IPS-18a (cell line): ENCODE measurements at regions not wholly inside any gene's neighbourhood (a gene's known extent, or its start where the extent isn't known, plus 50 kb on each side); places are given as distances from the start of the nearest gene placed in this dataset.

Experiments
- H3K27ac ChIP-seq: one replicate; pipeline ENCODE4 v1.5.1; 2013; ENCODE audit warnings: low read length
- H3K27me3 ChIP-seq: one replicate; pipeline ENCODE4 v1.6.1; 2013; ENCODE audit warnings: mild to moderate bottlenecking, low read length; ENCODE audit not compliant: control insufficient read depth, insufficient read depth
- H3K36me3 ChIP-seq: one replicate; pipeline ENCODE4 v1.6.1; 2013; ENCODE audit warnings: low read depth, low read length; ENCODE audit not compliant: control insufficient read depth
- H3K4me1 ChIP-seq: one replicate; pipeline ENCODE4 v1.6.1; 2013; ENCODE audit warnings: low read depth, low read length; ENCODE audit not compliant: control insufficient read depth
- H3K4me3 ChIP-seq: one replicate; pipeline ENCODE4 v1.5.1; 2013; ENCODE audit warnings: low read length
- H3K9ac ChIP-seq: one replicate; pipeline ENCODE4 v1.6.1; 2013; ENCODE audit warnings: mild to moderate bottlenecking, low read length, moderate library complexity
- H3K9me3 ChIP-seq: one replicate; pipeline ENCODE4 v1.6.1; 2013; ENCODE audit warnings: low read depth, low read length; ENCODE audit not compliant: control insufficient read depth

DNA sequence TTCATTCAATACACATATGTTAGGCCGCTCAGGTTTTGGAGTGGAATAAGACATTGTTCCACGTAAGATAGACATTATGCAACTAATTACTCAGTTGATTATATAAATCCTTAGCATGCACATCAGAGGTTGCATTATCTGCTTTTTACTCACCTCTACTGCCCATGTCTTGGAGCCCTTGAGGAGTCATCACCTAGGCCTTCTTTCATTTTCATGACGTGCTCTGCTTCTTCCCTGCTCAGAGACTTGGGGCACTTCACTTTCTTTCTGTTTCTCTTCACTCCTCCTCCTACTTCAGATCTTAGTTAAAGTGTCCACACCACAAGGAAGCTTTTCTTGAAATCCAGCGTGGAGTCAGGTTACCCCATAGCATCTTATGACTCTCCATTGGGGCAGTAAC lies 241.1 kb downstream of the TLR4 start:
- Histone ChIP-seq H3K4me1 (no peaks in the 10 kb centered on the region), H3K4me3 (no peak overlapping the region), H3K27ac (no peak overlapping the region), H3K9ac (no peak overlapping the region), H3K9me3 (no peaks in the 10 kb centered on the region), H3K36me3 (no peaks in the 10 kb centered on the region), H3K27me3 (no peaks in the 10 kb centered on the region)

DNA sequence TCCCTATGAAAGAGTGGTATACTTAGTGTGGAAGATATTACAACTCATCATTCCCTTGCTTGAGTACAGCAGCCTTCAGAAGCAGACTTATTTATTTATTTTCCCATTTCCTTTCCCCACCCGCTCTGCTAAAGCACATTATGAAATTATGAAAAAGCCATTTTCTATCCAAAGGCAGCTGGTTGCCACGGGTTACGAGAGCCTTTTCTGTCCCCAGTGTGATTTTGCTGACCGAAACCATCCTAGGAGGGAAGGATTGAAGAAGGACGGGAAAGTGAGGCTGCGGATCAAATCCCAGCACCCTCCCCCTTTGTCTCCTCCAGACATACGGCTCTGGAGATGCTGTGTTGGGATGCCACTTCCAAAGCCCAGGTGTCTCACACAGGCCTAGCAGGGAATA lies 246.9 kb downstream of the TLR4 start:
- Histone ChIP-seq H3K27me3 (no peaks in the 10 kb centered on the region), H3K9me3 (no peaks in the 10 kb centered on the region), H3K4me3 (no peak overlapping the region), H3K9ac (no peak overlapping the region), H3K4me1 (no peaks in the 10 kb centered on the region), H3K36me3 (no peaks in the 10 kb centered on the region), H3K27ac (no peak overlapping the region)

DNA sequence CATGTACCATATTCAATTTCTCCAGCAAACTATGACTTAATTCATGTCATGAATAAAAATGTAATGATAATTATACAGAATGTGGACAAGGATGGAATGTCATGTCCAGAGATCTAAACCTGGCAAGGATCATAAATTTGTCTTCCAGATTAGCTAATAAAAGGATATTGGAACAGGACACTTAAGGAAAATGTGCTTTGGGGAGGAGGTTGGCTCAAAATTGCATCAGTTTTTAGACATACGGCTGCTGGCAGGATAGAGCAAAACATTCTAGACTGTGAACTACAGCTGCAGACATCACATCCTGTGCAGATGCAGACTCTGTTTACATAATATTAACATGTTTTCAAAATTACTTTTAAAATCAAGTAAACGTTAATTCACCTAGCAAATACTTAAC lies 248.4 kb downstream of the TLR4 start:
- Histone ChIP-seq H3K27ac (no peak overlapping the region), H3K4me3 (no peak overlapping the region), H3K9me3 (no peaks in the 10 kb centered on the region), H3K9ac (no peak overlapping the region), H3K4me1 (no peaks in the 10 kb centered on the region), H3K27me3 (no peaks in the 10 kb centered on the region), H3K36me3 (no peaks in the 10 kb centered on the region)

DNA sequence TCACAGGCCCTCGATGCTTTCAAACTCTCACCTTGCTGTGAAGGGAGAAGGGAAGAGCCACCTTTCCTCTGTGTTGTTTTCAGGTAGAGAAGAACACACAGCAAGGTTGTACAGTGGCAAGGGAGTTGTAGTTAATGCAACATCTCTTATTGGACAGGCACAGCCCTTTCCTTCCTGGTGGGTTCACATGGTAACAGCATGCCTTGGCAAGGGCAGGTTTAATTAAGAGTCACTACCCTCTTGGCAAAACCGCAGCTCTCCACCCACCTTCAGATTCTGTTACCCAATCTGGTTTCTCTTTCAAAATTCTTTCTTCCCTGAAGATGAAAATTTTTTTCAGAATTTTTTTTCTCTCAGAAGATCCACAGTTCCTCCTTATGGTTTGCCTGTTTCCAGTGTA lies 253.1 kb downstream of the TLR4 start:
- no peaks in the 10 kb centered on the region for H3K27me3 ChIP-seq
- no peak overlapping the region for H3K4me3 ChIP-seq
- H3K9ac ChIP-seq, result no peak overlapping the region
- no peaks in the 10 kb centered on the region for H3K36me3 ChIP-seq
- no peaks in the 10 kb centered on the region for H3K9me3 ChIP-seq
- H3K4me1 ChIP-seq, result peaks cover 4% of the 10 kb centered on the region
- H3K27ac ChIP-seq, result no peak overlapping the region

DNA sequence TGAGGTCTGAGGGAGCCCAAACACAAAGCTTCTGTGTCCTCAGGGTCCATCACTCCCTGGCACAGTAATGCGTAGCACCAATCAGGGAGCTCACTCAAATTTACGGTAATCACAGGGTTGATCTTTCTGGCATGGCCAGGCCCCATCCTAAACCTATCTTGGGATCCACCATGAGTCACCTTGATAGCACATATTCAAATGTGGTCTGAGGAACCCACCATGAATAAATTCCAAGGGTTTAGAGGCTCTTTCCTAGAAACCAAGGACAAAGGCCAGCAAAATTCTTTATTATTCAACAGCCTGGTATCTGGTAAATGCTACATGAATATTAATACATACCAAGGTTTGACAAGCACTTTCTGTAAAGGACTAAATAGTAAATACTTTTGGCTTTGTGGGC lies 254.5 kb downstream of the TLR4 start:
- Histone ChIP-seq H3K36me3 (no peaks in the 10 kb centered on the region), H3K9me3 (no peaks in the 10 kb centered on the region), H3K9ac (no peak overlapping the region), H3K4me3 (no peak overlapping the region), H3K27ac (no peak overlapping the region), H3K4me1 (peaks cover 9% of the 10 kb centered on the region), H3K27me3 (no peaks in the 10 kb centered on the region)

DNA sequence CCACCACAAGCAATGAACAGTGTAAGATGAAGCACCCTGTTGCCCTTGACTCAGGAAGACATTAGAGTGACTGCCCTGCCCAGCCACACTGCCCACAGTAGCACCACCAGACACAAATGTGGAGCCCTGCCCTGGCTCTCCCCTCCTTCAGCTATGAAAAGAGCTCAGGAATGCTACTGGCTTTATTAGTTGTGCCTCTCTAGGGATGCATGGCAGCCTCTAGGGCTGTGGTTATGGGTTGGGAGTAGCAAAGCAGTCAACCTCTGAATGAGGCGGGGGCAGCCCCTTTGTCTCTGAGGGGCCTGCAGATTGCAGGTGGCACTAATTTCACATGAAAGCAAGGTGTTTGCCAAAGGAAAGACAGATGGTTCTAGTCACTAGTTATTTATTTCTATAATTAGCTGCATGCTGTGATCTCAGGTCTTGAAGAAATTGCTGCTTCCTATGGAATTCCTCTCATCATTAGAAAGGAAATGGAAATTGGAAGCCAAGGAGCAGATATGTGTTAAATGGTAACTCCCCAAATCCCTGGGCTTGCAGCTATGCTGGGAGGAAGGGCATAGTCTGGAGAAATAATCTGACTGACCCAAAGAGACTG lies 259.4 kb downstream of the TLR4 start:
- Histone ChIP-seq H3K27ac (no peak overlapping the region), H3K9ac (no peak overlapping the region), H3K4me3 (no peak overlapping the region), H3K27me3 (no peaks in the 10 kb centered on the region), H3K36me3 (no peaks in the 10 kb centered on the region), H3K9me3 (no peaks in the 10 kb centered on the region), H3K4me1 (peaks cover 9% of the 10 kb centered on the region)

DNA sequence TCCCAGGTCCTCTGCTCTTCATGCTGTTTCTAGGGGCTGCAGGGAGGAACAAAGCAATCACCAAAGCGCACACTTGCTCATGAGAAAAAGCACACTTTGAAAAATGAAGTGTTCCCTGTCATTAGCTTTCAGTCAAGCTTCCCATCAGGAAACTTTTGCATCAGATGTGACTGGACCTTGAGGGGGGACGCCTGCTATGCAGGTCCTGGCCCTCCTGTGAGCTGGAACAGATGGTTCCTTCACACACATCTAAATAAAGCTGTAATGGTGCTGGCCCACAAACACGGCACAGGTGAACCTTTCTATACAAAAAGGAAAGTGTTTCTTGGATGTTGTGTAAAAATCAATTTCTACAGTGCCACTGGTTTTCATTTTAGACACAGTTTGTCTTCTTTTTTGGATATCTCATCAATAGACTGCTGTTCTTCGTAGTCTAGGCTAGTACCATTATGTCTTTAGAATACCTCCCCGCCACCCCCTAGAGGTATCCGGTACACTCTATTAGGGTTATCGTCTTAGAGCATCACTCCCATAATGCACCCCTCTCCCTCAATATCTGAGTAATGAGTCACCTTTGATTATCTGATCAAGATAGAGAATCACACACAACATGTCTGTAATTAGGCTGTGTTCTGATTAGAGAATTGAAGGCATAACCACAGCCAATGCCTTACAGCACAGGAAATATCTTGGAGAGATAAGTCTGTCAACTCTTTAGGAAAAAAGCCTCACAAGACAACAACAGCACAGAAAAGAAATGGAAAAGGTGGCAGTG lies 266.3 kb downstream of the TLR4 start:
- no peak overlapping the region for H3K27ac ChIP-seq

DNA sequence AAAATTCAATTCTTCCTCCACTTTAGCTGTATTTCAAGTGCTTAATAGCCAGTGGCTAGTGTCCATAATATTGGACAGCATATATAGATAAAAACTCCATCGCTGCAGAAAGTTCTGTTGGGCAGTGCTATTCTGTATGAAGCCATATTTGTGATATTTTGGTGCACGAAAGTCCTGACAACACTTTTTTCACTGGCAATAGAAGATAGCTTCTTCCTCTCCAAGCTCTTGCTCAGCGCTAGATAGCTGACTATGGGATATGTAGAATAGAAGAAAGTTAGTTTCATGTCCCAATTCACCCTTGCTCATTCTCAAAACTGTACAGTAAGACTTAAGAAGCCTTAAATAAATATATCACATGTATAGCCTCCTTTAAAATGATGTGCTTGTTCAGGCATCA lies 269.9 kb downstream of the TLR4 start:
- Histone ChIP-seq H3K27ac (no peak overlapping the region), H3K36me3 (no peaks in the 10 kb centered on the region), H3K4me1 (no peaks in the 10 kb centered on the region), H3K27me3 (no peaks in the 10 kb centered on the region), H3K9me3 (no peaks in the 10 kb centered on the region), H3K9ac (no peak overlapping the region), H3K4me3 (no peak overlapping the region)

More for the DNA sequence above, 266.3 kb downstream of the TLR4 start:
- H3K27me3 ChIP-seq, result no peaks in the 10 kb centered on the region
- H3K4me1 ChIP-seq, result no peaks in the 10 kb centered on the region
- H3K9me3 ChIP-seq, result no peaks in the 10 kb centered on the region
- H3K9ac ChIP-seq, result no peak overlapping the region
- no peaks in the 10 kb centered on the region for H3K36me3 ChIP-seq
- H3K4me3 ChIP-seq, result no peak overlapping the region

DNA sequence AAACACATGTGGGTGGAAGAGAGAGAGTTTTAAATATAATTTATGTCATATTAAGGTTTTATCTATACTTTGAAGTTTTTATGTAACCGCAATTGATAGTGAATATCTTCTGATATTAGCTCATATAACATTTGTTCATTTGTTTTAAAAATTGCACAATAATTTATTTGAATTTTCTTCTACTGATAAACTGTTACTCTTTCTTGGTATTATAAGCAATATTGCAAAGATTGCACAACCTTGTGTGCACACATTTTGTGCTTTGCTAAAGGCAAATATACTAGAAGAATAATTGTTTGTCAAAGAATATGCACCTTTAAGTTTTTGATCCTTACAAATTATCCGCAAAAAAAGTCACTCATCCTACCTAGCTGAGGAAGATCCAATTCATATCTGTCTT lies 275.7 kb downstream of the TLR4 start:
- H3K9ac ChIP-seq, result no peak overlapping the region
- H3K4me3 ChIP-seq, result no peak overlapping the region
- H3K27me3 ChIP-seq, result no peaks in the 10 kb centered on the region
- no peaks in the 10 kb centered on the region for H3K4me1 ChIP-seq
- no peak overlapping the region for H3K27ac ChIP-seq
- H3K36me3 ChIP-seq, result no peaks in the 10 kb centered on the region
- H3K9me3 ChIP-seq, result no peaks in the 10 kb centered on the region

DNA sequence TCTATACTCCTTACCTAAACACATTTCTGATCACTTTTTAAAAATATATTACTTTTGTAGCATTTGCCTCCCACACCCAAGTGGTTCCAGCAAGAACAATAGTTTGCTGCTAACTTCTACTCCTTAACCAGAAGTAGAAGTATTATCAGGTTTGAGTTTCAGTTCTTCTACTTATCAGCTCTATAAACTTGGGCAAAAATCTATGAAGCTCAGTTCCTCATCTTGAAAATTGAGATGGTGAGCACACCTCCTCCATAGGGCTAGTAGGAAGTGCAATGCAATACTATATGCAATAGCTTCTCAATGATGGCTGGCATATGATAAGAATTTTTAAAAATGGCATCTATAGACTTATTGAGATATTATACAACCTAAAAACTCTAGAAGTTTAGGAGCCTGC lies 283.7 kb downstream of the TLR4 start:
- H3K27me3 ChIP-seq, result no peaks in the 10 kb centered on the region
- H3K4me1 ChIP-seq, result no peaks in the 10 kb centered on the region
- H3K27ac ChIP-seq, result no peak overlapping the region
- no peak overlapping the region for H3K9ac ChIP-seq
- H3K9me3 ChIP-seq, result no peaks in the 10 kb centered on the region
- H3K4me3 ChIP-seq, result no peak overlapping the region
- no peaks in the 10 kb centered on the region for H3K36me3 ChIP-seq

DNA sequence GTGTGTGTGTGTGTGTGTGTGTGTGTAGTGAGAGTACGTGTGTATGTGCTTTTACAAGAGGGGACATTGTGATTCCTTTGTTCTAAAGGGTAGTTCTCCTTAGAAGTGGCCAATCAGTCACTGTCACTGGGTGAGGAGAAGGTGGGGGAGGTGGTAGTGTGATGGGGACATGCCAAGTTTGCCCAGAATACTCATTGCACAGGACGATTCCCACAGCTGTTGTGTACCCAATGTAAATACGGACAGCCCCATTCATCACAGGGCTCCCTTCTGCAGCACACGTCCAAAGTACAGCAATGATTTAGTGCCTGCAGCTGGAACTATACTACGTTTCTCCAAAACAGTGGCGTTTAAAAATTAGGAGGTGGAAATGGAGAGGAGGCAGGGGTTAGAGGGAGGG lies 287.8 kb downstream of the TLR4 start:
- Histone ChIP-seq H3K4me3 (no peak overlapping the region), H3K4me1 (no peaks in the 10 kb centered on the region), H3K27me3 (no peaks in the 10 kb centered on the region), H3K27ac (no peak overlapping the region), H3K9ac (no peak overlapping the region), H3K36me3 (no peaks in the 10 kb centered on the region), H3K9me3 (no peaks in the 10 kb centered on the region)

DNA sequence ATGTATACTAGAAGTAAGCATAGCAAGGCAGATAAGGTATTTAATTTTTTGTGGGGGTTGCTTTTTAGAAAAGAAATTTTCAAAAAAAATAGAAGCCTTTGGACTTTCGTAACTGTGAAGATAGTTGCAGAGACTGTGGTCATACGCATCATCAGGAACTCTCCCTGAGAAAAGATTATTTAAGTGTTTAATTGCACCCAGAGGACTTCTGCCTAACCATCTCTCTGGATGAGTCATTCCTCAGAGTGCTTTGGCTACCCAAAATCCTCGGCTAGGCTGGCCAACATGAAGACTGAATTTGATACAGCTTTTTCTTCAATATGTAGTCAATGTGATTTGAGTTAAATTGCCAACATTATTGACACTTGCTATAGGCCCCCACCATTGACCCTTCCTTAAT lies 296.4 kb downstream of the TLR4 start:
- no peak overlapping the region for H3K9ac ChIP-seq
- no peaks in the 10 kb centered on the region for H3K4me1 ChIP-seq
- no peak overlapping the region for H3K4me3 ChIP-seq
- H3K36me3 ChIP-seq, result no peaks in the 10 kb centered on the region
- H3K27me3 ChIP-seq, result no peaks in the 10 kb centered on the region
- no peaks in the 10 kb centered on the region for H3K9me3 ChIP-seq
- no peak overlapping the region for H3K27ac ChIP-seq
